Right lung (tissue), 2 donors: ENCODE measurements at regions not wholly inside any gene's neighbourhood (a gene's known extent, or its start where the extent isn't known, plus 50 kb on each side); places are given as distances from the start of the nearest gene placed in this dataset.

Experiments used
- DNase-seq, 2 donors: peaks; one replicate each; pipeline ENCODE4 v3.0.0-alpha.2; 2013

GRCh38 chr10:27599546-27599945 lies 95.4 kb downstream of the RAB18 start:
- no peak for DNase-seq

DNA sequence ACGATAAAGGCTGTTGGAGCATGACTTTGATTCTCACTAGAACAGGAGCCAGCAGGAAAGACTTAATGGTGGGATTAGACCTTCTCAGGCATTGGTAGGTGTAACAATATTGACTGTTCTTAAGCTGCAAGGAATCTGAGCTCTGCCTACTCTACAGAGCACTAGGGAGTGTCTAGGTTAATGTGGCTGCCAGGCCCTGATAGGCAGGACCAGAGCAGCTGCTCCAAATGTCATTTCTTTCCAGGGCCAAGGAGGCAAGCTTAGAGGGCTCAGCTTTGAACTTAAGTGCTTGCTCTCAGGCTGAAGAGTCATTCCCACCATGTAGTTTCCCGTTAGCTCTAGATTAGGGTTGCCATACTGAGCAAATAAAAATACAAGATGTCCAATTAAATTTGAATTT lies 96.8 kb downstream of the RAB18 start:
- no peak for DNase-seq

DNA sequence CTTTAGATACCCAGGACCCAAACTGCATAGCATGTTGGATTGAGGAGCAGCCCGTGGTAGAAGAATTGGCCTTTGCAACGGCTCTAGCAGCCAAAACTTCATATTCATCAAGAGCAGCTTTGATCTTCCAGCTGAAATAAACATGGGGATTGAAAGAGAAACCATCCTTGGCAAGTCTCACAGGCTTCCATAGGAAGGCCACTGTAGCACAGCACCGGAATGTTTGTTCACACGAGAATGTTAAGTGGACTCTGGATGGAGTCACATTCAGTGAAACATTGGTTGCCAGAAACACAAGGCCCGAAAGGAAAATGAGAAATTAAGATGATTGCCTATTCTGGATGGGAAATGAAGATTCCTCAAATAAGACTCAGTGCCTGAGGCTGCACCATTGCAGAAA lies 97.4 kb downstream of the RAB18 start:
- no peak for DNase-seq

GRCh38 chr10:27601946-27602538 lies 97.9 kb downstream of the RAB18 start:
- DNase-seq: no peak

GRCh38 chr10:27603104-27603503 lies 99.0 kb downstream of the RAB18 start:
- DNase-seq: no peak

DNA sequence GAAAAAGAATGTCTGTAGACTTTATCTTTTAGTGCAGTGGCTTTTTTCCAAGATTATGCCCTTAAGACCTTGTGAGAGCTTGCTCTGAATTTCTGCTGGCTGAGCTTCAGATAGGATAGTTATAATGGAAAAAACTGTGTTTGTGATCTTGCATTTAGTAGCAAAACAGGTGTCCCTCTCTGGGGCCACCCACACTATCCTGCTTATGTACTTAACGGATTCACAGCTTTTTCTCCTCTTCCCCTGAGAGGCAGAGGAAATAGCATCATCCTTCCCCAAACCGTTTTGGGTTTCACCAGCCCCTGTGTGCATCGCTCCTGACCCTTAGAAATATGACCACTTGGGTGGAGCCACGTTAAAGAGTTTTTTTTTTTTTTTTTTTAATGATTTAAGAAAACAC lies 101.2 kb downstream of the RAB18 start:
- DNase-seq: no peak

DNA sequence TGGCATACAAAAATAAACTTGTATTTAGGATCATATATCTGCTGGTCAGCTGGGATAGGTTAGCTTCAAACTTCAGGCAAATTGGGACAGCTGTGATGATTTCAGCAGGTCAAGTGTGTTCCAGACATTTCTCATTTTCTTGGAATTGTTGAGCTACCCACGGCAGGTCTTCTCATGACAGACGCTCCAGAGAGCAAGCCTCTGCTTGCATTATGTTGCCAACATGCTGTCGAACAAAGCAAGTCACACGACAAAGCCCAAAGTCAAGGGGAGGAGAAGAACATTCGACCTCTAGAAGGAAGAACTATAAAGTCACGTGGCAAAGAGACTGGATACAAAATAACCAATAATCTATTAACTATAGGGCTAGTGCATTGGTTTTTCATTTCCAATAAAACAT lies 103.5 kb downstream of the RAB18 start:
- no peak for DNase-seq

GRCh38 chr10:27611236-27611635 lies 107.1 kb downstream of the RAB18 start:
- no peak for DNase-seq

DNA sequence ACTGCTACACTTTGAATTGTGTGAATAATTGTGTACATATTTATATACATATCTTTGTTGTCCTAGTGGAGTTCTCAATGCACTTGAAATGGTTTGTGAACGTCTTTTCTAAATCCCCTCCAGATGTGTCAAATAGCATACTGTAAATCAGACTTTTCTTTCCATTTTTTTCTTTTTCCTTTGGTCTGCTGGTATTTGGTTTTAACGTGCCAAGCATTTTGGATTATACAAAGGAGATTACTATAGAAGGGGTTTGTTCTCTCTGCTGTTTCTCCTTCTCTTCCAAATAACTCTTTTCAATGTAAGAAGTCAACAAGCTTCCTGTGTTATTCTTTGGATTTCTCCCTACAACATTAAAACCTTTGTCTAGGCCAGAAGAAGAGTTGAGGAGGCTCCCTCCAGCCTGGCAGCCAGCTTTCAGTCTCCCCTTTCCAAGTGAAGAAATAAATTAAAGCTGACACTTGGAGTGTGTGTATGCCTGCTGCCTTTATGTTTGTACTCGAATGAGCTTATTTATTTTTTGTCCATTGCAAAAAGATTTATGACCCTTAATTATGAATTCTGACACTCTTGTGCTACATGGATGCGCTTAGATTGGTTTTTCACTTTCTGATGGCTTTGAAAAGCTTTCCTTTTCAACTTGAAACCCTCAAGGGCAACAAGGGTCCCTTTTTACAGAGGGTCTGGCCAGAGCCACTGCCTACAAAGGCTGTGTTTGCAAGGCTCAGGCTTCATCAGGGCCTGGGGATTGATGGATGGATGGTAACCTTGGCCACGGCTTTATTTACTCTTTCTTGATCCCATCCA lies 107.8 kb downstream of the RAB18 start:
- DNase-seq: no peak

GRCh38 chr10:27612551-27613035 lies 108.5 kb downstream of the RAB18 start:
- peak; percentile 48 to 69 for DNase-seq

DNA sequence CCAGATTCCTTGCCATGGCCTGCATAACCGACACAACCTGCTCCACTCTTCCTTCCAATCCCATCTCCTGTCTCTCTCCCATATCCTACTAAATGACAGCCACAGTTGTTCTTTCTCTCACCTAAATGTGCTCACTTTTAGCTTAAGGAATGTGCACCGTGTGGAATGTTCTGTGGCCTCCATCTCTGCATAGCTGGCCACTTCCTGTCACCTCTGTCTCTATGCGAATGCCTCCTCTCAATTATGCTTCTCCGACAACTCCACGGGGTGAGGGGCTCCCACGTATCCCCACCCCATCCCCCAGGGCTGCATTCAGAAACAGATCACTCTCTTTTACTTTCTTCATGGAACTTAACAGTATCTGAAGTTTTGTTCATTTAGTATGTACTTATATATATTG lies 110.7 kb downstream of the RAB18 start:
- no peak for DNase-seq

GRCh38 chr10:27618036-27618615 lies 114.0 kb downstream of the RAB18 start:
- DNase-seq: no peak

GRCh38 chr10:27618906-27619305 lies 114.8 kb downstream of the RAB18 start:
- DNase-seq: no peak

GRCh38 chr10:27619329-27619728 lies 115.2 kb downstream of the RAB18 start:
- DNase-seq: no peak

GRCh38 chr10:27620430-27621397 lies 116.6 kb downstream of the RAB18 start:
- no peak for DNase-seq

DNA sequence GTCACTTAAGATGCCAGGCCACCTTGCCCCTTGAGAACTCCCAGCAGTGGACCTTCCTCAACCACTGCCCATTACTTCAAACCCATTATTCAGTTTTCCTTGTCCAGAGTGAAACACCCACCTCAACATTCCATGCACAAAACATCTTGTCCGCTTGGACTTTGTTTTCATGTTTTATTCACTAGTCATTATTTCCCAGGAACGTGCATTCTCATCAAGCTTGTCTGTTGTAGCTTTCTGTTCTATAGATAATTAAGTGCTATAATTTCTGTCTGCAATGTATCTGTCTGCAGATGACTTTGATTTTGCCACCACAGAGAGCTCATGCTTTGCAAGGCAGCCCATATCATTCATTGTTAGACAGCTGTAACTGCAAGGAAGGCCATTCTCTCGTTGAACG lies 117.4 kb downstream of the RAB18 start:
- no peak for DNase-seq

DNA sequence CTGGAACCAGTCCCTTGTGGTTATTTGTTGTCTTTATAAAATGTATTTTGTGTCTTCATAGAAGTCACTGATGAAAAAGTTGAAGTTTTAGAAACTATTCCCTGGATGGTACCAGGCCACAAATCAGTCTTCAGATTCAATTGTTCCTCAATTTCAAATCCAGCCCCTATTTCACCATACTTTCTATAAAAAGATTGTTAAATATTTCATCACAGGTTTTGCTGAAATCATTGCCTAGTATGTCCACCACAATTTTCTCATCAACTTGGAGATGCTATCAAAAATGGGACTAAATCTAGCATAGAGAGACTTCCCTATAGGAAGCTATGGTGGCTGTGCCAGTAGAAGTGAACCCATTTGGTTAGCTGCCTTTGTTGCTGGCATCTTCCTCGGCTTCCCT lies 118.5 kb downstream of the RAB18 start:
- no peak for DNase-seq
